Kidney epithelial cell (primary cell): ENCODE measurements at regions not wholly inside any gene's neighbourhood (a gene's known extent, or its start where the extent isn't known, plus 50 kb on each side); places are given as distances from the start of the nearest gene placed in this dataset.

Experiments used
- DNase-seq: peaks from one replicate; pipeline ENCODE4 v3.0.0-alpha.2; 2010; ENCODE audit warnings: low read depth
- H3K27me3 ChIP-seq: 2 replicates; pipeline ENCODE4 v1.6.0; 2011; ENCODE audit warnings: low read length; ENCODE audit not compliant: control insufficient read depth, insufficient read depth
- H3K36me3 ChIP-seq: 2 replicates; pipeline ENCODE4 v1.5.1; 2011; ENCODE audit warnings: low read length; ENCODE audit not compliant: control insufficient read depth, insufficient read depth
- H3K4me3 ChIP-seq: 2 replicates; pipeline ENCODE4 v1.5.1; 2011; ENCODE audit warnings: low read depth, mild to moderate bottlenecking, control low read depth, low read length
- TF ChIP-seq, protein P1 (sequence below): IDR thresholded peaks from 2 replicates; pipeline ENCODE4 v1.5.1; 2011; ENCODE audit warnings: mild to moderate bottlenecking, moderate library complexity, low read length, control low read depth, inconsistent platforms; ENCODE audit not compliant: insufficient read depth, poor library complexity, severe bottlenecking

DNA sequence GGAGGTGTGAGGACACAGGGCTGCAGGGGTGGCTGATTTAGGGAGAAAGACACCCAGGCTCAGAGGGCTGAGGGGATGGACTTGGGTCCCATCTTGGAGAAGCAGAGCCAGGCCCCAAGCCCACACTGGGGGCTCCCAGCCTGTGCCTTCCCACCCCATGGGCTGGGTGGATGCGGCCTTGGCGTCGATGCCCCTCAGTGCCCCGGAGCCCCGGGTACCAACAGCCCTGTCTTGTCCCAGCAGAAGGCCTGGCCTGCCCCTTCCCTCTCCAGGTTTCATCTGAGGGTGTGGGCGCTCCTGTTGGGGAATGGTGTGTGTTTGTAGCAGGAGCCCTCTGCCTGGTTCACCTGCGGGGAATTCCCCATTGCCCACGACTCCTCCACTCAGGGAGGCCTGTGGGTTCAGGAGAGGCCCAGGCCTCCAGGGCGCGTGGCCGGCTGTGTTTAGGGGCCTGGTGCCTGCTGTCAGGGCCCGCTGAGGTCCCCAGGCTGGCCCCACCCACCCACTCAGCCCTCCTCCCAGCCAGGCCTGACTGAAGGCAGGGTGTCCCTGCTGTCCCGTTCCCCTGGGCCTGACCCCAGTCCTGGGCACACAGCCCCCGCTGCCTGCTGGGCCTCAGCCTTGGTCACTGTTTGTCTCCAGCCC is 51.1 kb upstream of the BEGAIN start:
- Histone ChIP-seq H3K36me3 (no peaks in the 10 kb centered on the region), H3K27me3 (peaks cover 19% of the 10 kb centered on the region), H3K4me3 (no peak overlapping the region)
- TF ChIP-seq, protein P1, sequence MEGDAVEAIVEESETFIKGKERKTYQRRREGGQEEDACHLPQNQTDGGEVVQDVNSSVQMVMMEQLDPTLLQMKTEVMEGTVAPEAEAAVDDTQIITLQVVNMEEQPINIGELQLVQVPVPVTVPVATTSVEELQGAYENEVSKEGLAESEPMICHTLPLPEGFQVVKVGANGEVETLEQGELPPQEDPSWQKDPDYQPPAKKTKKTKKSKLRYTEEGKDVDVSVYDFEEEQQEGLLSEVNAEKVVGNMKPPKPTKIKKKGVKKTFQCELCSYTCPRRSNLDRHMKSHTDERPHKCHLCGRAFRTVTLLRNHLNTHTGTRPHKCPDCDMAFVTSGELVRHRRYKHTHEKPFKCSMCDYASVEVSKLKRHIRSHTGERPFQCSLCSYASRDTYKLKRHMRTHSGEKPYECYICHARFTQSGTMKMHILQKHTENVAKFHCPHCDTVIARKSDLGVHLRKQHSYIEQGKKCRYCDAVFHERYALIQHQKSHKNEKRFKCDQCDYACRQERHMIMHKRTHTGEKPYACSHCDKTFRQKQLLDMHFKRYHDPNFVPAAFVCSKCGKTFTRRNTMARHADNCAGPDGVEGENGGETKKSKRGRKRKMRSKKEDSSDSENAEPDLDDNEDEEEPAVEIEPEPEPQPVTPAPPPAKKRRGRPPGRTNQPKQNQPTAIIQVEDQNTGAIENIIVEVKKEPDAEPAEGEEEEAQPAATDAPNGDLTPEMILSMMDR = no peak
- no peak for DNase-seq

DNA sequence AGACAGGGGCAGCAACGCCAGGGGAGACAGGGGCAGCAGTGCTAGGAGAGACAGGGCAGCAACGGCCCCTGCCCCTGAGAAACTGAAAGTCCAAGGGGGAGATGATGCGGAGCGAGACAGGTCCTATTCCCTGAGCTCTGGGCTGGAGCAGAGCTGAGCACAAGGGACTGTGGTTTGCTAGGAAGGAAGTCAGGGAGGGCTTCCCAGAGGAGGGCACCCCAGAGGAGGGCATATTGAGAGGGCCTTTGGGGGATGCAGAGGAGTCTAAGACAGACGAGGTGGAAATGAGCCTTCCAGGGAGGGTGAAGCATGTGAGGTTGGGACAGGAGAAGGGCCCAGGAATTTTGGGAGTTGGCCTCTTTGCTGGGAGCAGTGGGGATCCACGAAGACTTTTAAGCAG is 52.1 kb upstream of the BEGAIN start:
- TF ChIP-seq, protein P1 = no peak
- H3K27me3 ChIP-seq = peaks cover 13% of the 10 kb centered on the region
- H3K4me3 ChIP-seq = no peak overlapping the region
- no peak for DNase-seq
- H3K36me3 ChIP-seq = no peaks in the 10 kb centered on the region

DNA sequence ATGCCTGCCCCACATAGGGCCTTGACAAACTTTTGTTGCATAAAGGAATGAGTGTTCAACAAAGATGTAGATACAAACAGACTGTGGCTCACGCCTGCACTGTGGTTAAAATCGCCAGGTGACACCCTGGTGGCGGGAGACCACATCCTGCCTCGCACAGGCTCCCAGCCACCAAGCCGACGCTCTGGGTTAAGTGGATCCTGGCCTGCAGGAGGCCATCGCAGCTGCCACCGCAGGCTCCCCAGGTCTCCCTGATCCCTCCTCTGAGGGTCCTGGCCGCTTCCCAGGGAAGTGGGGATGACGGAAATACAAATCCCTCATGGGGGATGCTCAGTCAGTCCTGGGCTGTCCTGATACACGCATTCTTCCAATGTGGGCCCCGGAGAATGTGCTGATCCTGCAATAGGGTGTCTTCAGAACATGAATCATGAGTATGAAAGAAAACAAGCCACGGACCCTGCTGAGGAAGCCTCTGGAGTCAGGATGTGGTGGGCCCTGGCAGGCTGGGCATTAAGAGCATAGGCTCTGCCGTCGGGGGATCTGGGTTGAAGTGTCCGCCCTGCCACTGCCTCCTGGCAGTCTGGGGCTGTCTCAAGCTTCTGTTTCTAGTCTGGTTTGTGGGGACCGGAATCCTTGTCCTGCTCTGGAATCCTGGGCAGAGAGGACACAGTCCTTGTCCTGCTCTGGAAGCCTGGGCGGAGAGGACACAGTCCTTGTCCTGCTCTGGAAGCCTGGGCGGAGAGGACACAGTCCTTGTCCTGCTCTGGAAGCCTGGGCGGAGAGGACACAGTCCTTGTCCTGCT is 53.5 kb upstream of the BEGAIN start:
- TF ChIP-seq, protein P1 = no peak
- no peaks in the 10 kb centered on the region for H3K36me3 ChIP-seq

DNA sequence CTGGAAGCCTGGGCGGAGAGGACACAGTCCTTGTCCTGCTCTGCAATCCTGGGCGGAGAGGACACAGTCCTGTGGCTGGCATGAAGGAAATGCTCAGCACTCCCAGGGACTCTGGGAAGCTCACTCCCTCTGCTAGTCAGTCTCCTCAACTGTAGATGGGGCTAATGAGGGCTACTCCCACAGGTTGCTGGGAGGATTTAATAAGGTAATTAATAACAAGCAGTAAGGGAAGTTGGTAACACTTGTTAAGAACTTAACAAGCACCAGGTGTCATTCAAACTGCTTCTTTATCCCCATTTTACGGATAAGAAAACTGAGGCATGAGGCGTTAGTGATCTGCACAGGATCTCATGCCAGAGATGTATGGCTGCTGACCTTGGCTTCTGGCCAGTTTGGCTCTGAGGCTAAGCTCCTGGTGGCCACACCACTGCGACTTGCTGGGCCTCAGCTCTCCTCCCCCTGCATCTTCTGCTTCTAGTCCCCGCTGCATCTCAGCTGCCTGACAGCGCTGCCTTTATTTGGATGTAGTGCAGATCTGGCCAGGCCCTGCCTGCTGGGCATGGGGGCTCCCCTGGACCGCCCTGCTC is 54.1 kb upstream of the BEGAIN start:
- TF ChIP-seq, protein P1 = no peak
- H3K4me3 ChIP-seq = no peak overlapping the region
- H3K27me3 ChIP-seq = peaks cover 4% of the 10 kb centered on the region
- no peak for DNase-seq
- no peaks in the 10 kb centered on the region for H3K36me3 ChIP-seq

More for the DNA sequence above, 53.5 kb upstream of the BEGAIN start:
- H3K27me3 ChIP-seq = peaks cover 6% of the 10 kb centered on the region
- DNase-seq = no peak
- H3K4me3 ChIP-seq = no peak overlapping the region

DNA sequence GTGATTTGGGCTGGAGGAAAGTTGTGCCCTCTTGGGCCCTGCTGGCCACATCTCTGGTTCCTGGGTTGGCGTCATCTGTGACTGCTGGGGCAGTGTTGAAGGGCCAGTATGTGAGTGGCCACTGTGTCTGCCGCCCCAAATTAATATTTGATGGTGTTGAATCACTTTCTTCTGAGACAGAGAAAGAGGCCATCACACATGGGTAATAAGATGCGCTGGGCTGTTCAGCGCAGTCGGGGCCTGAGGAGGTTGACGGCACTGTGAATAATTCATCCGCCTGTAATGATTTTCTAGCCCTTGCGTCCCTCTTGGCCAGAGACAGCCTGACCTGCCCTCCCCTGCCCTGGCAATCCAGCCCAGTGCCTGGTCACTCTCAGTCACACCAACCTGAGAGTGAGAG is 56.2 kb upstream of the BEGAIN start:
- H3K4me3 ChIP-seq = no peak overlapping the region
- peaks cover 4% of the 10 kb centered on the region for H3K27me3 ChIP-seq
- TF ChIP-seq, protein P1 = no peak
- no peak for DNase-seq
- no peaks in the 10 kb centered on the region for H3K36me3 ChIP-seq

DNA sequence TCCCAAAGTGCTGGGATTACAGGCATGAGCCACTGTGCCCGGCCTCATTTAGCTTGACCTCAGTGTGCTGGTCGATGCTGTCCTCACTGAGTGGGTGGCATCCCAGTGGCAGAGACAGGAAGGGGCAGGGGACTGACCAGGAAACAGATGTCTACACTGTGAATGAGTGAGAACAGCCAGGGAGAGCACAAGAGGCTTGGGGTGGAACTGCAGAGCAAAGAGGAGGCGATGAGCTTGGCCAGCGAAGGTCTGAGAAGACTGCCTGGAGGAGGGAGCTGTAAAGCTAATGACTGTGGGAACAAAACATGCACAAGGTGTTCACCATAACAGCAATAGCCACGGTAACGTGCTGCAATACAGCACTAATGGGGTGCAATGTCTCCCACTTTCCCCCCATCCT is 57.2 kb upstream of the BEGAIN start:
- Histone ChIP-seq H3K4me3 (no peak overlapping the region), H3K36me3 (no peaks in the 10 kb centered on the region), H3K27me3 (peaks cover 2% of the 10 kb centered on the region)
- no peak for DNase-seq
- TF ChIP-seq, protein P1 = no peak
